ENCODE measurements at regions not wholly inside any gene's neighbourhood (a gene's known extent, or its start where the extent isn't known, plus 50 kb on each side); places are given as distances from the start of the nearest gene placed in this dataset.
A peak's percentile ranks its signal among the peaks of the same experiment; 100 is the strongest.

- TF ChIP-seq CTCF (IDR thresholded peaks at IDR 0.05) (no peak), POLR2A (IDR thresholded peaks at IDR 0.05) (no peak)
- Histone ChIP-seq H3K36me3 (replicated peaks in 1 of 2; ENCODE audit: insufficient read depth in 1 of 2, low read depth in 2 of 2) (no peaks in the 10 kb centered on the region), H3K4me1 (peaks cover 29% of the 10 kb centered on the region), H3K9me3 (no peaks in the 10 kb centered on the region), H3K4me3 (no peak overlapping the region), H3K27me3 (no peaks in the 10 kb centered on the region), H3K27ac (no peak overlapping the region)
- intact Hi-C loops (cut with DNase I) = no loop called here
- DNase-seq = no peak
- 95 to 96% methylated on average over 10 of the region's 10 CpGs for WGBS, 2 donors
- ATAC-seq = no peak
These were observed 105.2 kb downstream of the RFLNA start for GRCh38 chr12:124400124-124400523.

GRCh38 chr12:124399622-124400021 lies 104.7 kb downstream of the RFLNA start:
- intact Hi-C loops (cut with DNase I) = no loop called here
- H3K4me1 ChIP-seq = peaks cover 29% of the 10 kb centered on the region
- H3K36me3 ChIP-seq (replicated peaks in 1 of 2; ENCODE audit: insufficient read depth in 1 of 2, low read depth in 2 of 2) = no peaks in the 10 kb centered on the region
- no peaks in the 10 kb centered on the region for H3K9me3 ChIP-seq
- H3K4me3 ChIP-seq = no peak overlapping the region
- DNase-seq (no peak), ATAC-seq (no peak)
- H3K27ac ChIP-seq = peak overlapping the region in 1 of 4 donors; percentile 10
- H3K27me3 ChIP-seq = no peaks in the 10 kb centered on the region
- TF ChIP-seq POLR2A (IDR thresholded peaks at IDR 0.05) (no peak), CTCF (IDR thresholded peaks at IDR 0.05) (peak; percentile 42 to 60 (median 48))
- 61 to 74% methylated on average over 5 to 11 of the region's 11 CpGs for WGBS, 2 donors

- 82 to 86% methylated on average over 12 to 14 of the region's 15 CpGs for WGBS, 2 donors
- DNase-seq (peak in 3 of 4 donors; percentile 45 to 60 (median 47)), ATAC-seq (no peak)
- H3K27ac ChIP-seq = peak overlapping the region in 1 of 4 donors; percentile 10
- no peaks in the 10 kb centered on the region for H3K36me3 ChIP-seq (replicated peaks in 1 of 2; ENCODE audit: insufficient read depth in 1 of 2, low read depth in 2 of 2)
- no peak overlapping the region for H3K4me3 ChIP-seq
- intact Hi-C loops (cut with DNase I) = no loop called here
- TF ChIP-seq POLR2A (IDR thresholded peaks at IDR 0.05) = no peak
- TF ChIP-seq CTCF (IDR thresholded peaks at IDR 0.05) = no peak
- peaks cover 35% of the 10 kb centered on the region for H3K4me1 ChIP-seq
- H3K27me3 ChIP-seq = no peaks in the 10 kb centered on the region
- H3K9me3 ChIP-seq = no peaks in the 10 kb centered on the region
These were observed 103.8 kb downstream of the RFLNA start for GRCh38 chr12:124398578-124399227.

- Histone ChIP-seq H3K36me3 (replicated peaks in 1 of 2; ENCODE audit: insufficient read depth in 1 of 2, low read depth in 2 of 2) (no peaks in the 10 kb centered on the region), H3K9me3 (no peaks in the 10 kb centered on the region), H3K4me3 (no peak overlapping the region), H3K27me3 (no peaks in the 10 kb centered on the region), H3K27ac (peak overlapping the region in 3 of 4 donors; percentile 62 to 73 (median 72)), H3K4me1 (peaks cover 42% of the 10 kb centered on the region)
- peak; percentile 58 to 72 (median 70) for DNase-seq
- intact Hi-C loops (cut with DNase I) = no loop called here
- 82 to 89% methylated on average over 9 to 22 of the region's 22 CpGs for WGBS, 2 donors
- ATAC-seq = no peak
- TF ChIP-seq POLR2A (IDR thresholded peaks at IDR 0.05) = no peak
- TF ChIP-seq CTCF (IDR thresholded peaks at IDR 0.05) = no peak
These were observed 103.1 kb downstream of the RFLNA start for GRCh38 chr12:124397807-124398577.
